A673 (cell line): ENCODE measurements at regions not wholly inside any gene's neighbourhood (a gene's known extent, or its start where the extent isn't known, plus 50 kb on each side); places are given as distances from the start of the nearest gene placed in this dataset.
A peak's percentile ranks its signal among the peaks of the same experiment; 100 is the strongest.
"Not testable (repeated sequence)": the region's sequence is repeated elsewhere in the genome, so short reads cannot be mapped to it uniquely, and the experiment has no call there.

Experiments
- BruUV-seq: library from RNA; stranded (reverse); fragments of 400-500 nt; replicated peaks from 2 replicates; lab custom pipeline; 2021; lab: Mats Ljungman, UMichigan
- CTCF ChIA-PET: fragments of 300-600 bp; sonication (Branson Sonifier 250); formaldehyde crosslinking; loops from one replicate; lab custom pipeline; 2022; ENCODE audit warnings: antibody characterized with exemption; lab: Charles Lee
- POLR2A ChIA-PET: fragments of 300-600 bp; sonication (Branson Sonifier 250); formaldehyde crosslinking; loops from one replicate; lab custom pipeline; 2022; ENCODE audit warnings: antibody characterized with exemption; ENCODE audit not compliant: low non-redundant PET; lab: Charles Lee
- DNase-seq: peaks from one replicate; pipeline ENCODE4 v3.0.0-alpha.2; 2015; ENCODE audit warnings: low spot score
- H3K27ac ChIP-seq: fragments of 200-600 bp; sonication (generic); 2 replicates; pipeline ENCODE4 v1.5.1; 2016; ENCODE audit warnings: mixed run types, low read depth, mild to moderate bottlenecking, mixed read lengths, antibody characterized with exemption, low read length; ENCODE audit not compliant: poor library complexity, severe bottlenecking
- H3K27me3 ChIP-seq: fragments of 200-600 bp; sonication (generic); replicated peaks from 2 replicates; pipeline ENCODE4 v1.6.1; 2017; ENCODE audit warnings: mixed run types, low read depth, mild to moderate bottlenecking, mixed read lengths, antibody characterized with exemption, low read length; ENCODE audit not compliant: insufficient read depth, poor library complexity
- H3K36me3 ChIP-seq: fragments of 200-600 bp; sonication (generic); 2 replicates; pipeline ENCODE4 v1.6.1; 2016; ENCODE audit warnings: mixed run types, mild to moderate bottlenecking, mixed read lengths, antibody characterized with exemption, low read length; ENCODE audit not compliant: insufficient read depth, poor library complexity, severe bottlenecking
- H3K4me1 ChIP-seq: fragments of 200-600 bp; sonication (generic); 2 replicates; pipeline ENCODE4 v1.6.1; 2017; ENCODE audit warnings: mixed run types, mild to moderate bottlenecking, mixed read lengths, antibody characterized with exemption, low read length; ENCODE audit not compliant: insufficient read depth, poor library complexity, severe bottlenecking
- H3K4me3 ChIP-seq: fragments of 200-600 bp; sonication (generic); 2 replicates; pipeline ENCODE4 v1.5.1; 2016; ENCODE audit warnings: low read depth, mixed run types, mild to moderate bottlenecking, mixed read lengths, low read length; ENCODE audit not compliant: poor library complexity, severe bottlenecking
- H3K9me3 ChIP-seq: fragments of 200-600 bp; sonication (generic); 2 replicates; pipeline ENCODE4 v1.6.1; 2016; ENCODE audit warnings: mixed run types, low read depth, mild to moderate bottlenecking, mixed read lengths, antibody characterized with exemption, low read length; ENCODE audit not compliant: poor library complexity, severe bottlenecking
- intact Hi-C: fragments of 100-400 bp; cut with micrococcal nuclease; formaldehyde crosslinking; loops from one replicate; pipeline ENCODE4 v1.10.0; 2022; ENCODE audit not compliant: unreplicated experiment

DNA sequence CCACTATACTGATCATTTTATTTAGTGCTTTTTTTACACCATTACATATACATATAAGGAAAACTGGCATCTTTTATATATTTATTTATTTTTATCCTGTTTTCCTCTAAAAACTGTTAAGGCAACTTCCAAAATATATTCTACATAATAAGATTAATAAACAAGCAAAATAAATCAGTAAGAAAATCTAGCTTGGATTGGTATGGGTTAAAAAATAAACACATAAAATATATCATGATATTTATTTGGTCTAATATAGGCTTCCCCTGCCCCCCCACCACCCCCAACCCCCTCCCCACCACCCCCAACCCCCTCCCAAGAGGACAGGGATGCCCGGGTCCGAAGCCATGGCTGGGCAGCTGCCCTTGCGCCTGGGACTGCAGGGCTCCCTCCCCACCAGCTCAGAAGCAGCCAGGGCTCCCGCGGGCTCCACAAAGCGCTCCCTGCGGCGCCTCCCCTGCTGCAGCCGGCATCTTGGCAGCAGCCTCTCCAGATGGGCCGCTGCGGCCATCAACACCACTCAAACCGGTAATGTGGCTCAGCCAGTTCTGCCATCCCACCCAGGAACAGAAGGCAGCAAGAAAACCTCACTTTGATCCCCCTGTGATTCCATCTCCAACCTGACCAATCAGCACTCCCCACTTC is 319.3 kb downstream of the SPATA31A6 start:
- H3K9me3 ChIP-seq, H3K27ac ChIP-seq, DNase-seq, CTCF ChIA-PET, H3K4me1 ChIP-seq, BruUV-seq, POLR2A ChIA-PET, H3K27me3 ChIP-seq, H3K36me3 ChIP-seq, intact Hi-C loops, H3K4me3 ChIP-seq: not testable (repeated sequence)

GRCh38 chr9:42508111-42508510 is 324.7 kb downstream of the SPATA31A6 start:
- BruUV-seq: not testable (repeated sequence)

GRCh38 chr9:42513535-42513934 is 330.1 kb downstream of the SPATA31A6 start:
- H3K4me1 ChIP-seq, POLR2A ChIA-PET, BruUV-seq, H3K36me3 ChIP-seq, DNase-seq, H3K27ac ChIP-seq, intact Hi-C loops, H3K9me3 ChIP-seq, H3K27me3 ChIP-seq, H3K4me3 ChIP-seq, CTCF ChIA-PET: not testable (repeated sequence)

More at GRCh38 chr9:42508111-42508510, 324.7 kb downstream of the SPATA31A6 start:
- H3K4me3 ChIP-seq, H3K9me3 ChIP-seq, H3K27ac ChIP-seq, POLR2A ChIA-PET, CTCF ChIA-PET, H3K36me3 ChIP-seq, H3K27me3 ChIP-seq, intact Hi-C loops, DNase-seq, H3K4me1 ChIP-seq: not testable (repeated sequence)

- H3K4me3 ChIP-seq, intact Hi-C loops, H3K36me3 ChIP-seq, POLR2A ChIA-PET, H3K27me3 ChIP-seq, H3K27ac ChIP-seq, CTCF ChIA-PET, BruUV-seq, DNase-seq, H3K4me1 ChIP-seq, H3K9me3 ChIP-seq: not testable (repeated sequence)
Measured at GRCh38 chr9:42534325-42534983, 351.0 kb downstream of the SPATA31A6 start.

DNA sequence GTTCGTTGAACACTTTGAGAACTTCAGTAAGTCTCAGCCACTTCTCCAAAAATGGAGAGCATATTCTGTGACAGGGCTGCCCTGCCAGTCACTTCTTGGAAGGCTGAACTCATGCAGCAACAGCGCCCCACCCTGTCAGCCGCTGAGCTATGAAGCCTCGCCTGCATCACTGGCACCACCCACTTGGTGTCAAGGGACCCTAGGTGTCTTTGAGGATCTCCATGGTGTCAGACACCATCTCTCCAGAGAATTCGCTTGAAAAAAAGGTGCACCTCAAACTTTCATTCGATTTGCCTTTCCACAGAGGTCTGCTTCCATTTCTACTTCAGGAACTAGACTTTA is 351.5 kb downstream of the SPATA31A6 start:
- H3K4me3 ChIP-seq, H3K27ac ChIP-seq, H3K4me1 ChIP-seq, POLR2A ChIA-PET, BruUV-seq, intact Hi-C loops, H3K9me3 ChIP-seq, H3K27me3 ChIP-seq, CTCF ChIA-PET, H3K36me3 ChIP-seq: not testable (repeated sequence)
- peak; percentile 12 for DNase-seq
